SHP77 treated with DMSO at 0.1 percent for 48 hours (cell line): ENCODE measurements at regions not wholly inside any gene's neighbourhood (a gene's known extent, or its start where the extent isn't known, plus 50 kb on each side); places are given as distances from the start of the nearest gene placed in this dataset.
"Not testable (repeated sequence)": the region's sequence is repeated elsewhere in the genome, so short reads cannot be mapped to it uniquely, and the experiment has no call there.

Experiments used
- DNase-seq: peaks from one replicate; lab custom pipeline; 2025; lab: John Stamatoyannopoulos, UW

DNA sequence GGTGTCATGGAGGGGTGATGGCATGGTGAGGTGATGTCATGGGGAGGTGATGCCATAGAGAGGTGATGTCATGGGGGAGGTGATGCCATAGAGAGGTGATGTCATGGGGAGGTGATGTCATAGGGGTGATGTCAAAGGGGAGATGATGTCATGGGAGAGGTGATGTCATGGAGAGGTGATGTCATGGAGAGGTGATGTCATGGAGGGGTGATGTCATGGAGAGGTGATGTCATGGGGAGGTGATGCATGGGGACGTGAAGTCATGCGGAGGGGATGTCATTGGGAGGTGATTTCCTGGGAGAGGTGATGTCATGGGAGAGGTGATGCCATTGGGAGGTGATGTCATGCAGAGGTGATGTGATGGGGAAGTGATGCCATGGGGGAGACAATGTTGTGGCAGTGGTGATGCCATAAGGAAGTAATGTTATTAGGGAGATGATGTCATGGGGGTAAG lies 92.1 kb upstream of the C1orf174 start:
- DNase-seq: no peak

DNA sequence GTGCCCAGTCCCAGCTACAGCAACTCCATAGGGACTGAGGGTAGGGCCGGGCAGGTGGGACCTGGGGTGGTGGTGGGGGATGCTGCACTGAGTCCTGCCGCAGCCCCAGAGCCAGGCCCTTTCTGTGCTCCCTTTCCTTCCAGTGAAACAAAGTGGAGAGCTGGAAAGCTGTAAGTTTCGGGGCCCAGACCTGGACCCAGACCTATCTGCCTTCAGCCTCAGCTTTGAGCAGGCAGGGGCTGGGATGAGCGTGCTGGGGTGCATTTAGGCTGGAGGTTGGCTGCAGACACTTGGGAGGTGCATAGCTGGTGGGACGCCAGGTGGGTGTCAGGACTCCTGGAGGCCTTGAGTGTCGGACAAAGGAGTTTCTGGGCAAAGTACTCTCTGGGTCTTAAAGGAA lies 92.7 kb upstream of the C1orf174 start:
- DNase-seq: no peak

DNA sequence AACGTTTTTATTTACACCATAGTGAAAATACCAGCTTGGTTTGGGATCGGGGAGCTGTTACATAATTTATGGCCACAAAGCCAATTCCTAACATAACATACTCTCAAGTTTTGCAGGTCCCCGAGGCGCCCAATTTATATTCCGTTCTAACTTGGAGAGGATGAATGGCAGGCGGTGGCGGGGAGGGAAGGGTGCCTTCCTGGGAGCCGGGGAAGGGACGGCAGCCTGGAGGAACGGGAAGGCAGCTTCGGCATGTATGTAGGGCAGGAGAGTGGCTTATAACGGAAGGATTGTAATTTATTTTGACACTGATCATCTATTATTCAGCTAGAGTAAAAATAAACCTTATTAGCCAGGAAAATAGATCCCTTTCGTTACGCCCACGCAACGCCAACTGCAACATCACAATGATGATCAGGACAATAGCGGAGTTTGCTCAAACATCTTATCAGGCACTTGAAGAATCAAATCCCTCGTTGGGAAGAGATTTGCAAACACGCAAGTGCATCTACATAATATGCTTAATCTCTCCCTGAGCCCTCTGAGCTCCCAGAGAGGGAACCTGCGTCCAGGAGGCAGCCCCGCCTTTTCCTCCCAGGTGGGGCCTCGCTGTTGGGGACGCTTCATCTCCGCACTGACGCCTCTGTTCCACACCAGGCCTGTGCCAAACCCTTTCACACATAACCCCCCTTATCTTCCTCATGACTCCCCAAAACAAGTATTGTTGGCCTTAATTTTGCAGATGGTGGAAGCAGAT lies 93.7 kb upstream of the C1orf174 start:
- DNase-seq: no peak

- DNase-seq: no peak
Observed at GRCh38 chr1:3995141-3995780, 95.2 kb upstream of the C1orf174 start.

- no peak for DNase-seq
Observed at GRCh38 chr1:3996846-3997705, 97.0 kb upstream of the C1orf174 start.

- DNase-seq: no peak
Observed at GRCh38 chr1:3998086-3998485, 98.0 kb upstream of the C1orf174 start.

GRCh38 chr1:3999514-3999913 lies 99.4 kb upstream of the C1orf174 start:
- not testable (repeated sequence) for DNase-seq

- DNase-seq: no peak
Observed at GRCh38 chr1:3999941-4000735, 100.1 kb upstream of the C1orf174 start.

DNA sequence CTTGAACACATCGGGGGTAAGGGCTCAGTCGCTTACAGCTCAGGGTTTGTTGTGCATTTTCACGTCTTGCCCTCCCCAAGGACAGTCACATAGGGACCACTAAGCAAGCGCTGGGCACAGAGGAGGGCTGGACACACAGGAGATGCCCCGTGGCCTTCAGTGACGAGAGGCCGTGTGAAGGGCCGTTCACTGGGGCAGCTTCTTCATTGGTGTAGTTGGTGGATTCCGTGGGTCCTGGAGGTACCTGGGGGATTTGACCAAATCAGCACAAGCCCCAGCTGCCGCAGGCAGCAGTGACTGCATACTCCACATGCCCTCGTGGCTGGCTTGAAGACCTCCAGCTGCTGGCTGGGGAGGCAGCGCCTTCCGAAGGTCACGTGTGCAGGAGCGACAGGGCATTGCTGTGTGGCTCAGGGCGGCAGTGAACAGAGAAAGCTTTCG lies 100.8 kb upstream of the C1orf174 start:
- no peak for DNase-seq

- DNase-seq: no peak
Observed at GRCh38 chr1:4001461-4001860, 101.4 kb upstream of the C1orf174 start.

DNA sequence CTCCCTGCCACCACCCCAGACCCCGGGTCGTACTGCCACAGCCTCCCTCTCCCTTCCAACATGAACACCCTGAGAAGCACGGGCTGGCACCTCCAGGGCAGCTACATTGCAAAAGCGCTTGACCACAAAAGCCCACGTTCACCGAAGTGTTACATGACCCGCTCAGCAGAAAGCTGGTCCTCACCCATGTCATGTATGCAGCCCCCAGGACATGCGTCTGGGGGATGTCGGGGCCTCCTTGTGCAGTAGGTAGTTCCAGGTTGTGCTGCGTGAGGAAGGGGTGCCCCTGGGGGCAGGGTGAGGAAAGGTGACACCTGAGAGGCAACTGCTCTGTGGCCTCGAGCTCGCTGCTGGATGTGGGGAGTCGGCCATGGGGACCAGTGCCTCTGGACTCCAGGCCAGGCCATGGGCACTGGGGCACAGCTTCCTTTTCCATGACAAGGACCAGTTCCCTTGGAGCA lies 102.0 kb upstream of the C1orf174 start:
- no peak for DNase-seq

DNA sequence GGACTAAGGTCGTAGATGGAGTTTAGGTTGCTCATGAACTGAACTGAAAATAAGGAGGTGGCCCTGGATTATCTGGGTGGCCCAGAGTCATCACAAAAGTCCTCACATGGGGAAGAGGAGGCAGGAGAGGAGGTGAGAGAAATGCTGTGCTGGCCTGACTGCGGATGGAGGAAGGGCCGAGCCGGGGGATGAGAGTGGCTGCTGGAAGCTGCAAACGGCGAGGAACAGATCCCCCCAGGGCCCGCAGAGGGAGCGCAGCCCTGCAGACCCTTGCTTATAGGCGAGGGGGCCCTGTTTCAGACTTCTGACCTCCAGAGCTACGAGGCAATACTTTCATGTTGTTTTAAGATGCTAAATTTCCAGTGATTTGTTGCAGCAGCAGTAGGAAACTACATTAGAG lies 102.7 kb upstream of the C1orf174 start:
- DNase-seq: no peak

- DNase-seq: no peak
Observed at GRCh38 chr1:4003846-4004505, 103.9 kb upstream of the C1orf174 start.

GRCh38 chr1:4004635-4005430 lies 104.8 kb upstream of the C1orf174 start:
- DNase-seq: no peak

GRCh38 chr1:4005431-4005830 lies 105.4 kb upstream of the C1orf174 start:
- no peak for DNase-seq

DNA sequence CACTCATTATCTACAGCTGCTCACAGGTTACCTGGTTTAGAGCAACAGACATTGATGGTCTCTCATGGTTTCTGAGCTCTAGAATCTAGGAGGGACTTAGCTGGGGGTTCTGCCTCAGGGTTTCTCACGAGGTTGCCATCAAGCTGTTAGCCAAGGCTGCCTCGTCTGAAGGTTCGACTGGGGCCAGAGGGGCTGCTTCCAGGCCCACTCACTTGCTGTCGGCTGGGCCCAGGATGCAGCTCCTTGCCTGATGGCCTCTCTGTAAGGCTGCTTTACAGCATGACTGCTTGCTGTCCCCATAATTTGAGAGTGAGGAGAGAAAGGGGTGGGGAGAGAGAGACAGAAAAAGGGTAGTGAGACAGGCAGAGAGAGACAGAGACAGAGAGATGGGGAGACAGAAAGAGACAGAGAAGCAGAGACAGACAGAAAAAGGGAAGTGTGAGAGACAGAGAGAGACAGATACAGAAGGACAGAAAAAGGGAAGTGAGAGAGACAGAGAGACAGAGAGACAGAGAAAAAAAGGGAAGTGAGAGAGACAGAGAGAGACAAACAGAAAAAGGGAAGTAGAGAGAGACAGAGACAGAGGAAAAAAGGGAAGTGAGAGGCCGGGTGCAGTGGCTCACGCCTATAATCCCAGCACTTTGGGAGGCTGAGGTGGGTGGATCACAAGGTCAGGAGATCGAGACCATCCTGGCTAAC lies 106.8 kb upstream of the C1orf174 start:
- no peak for DNase-seq

- DNase-seq: no peak
Observed at GRCh38 chr1:4010284-4010683, 110.2 kb upstream of the C1orf174 start.

- DNase-seq: no peak
Observed at GRCh38 chr1:4010814-4011605, 110.9 kb upstream of the C1orf174 start.
